GM18507 (cell line): ENCODE measurements at regions not wholly inside any gene's neighbourhood (a gene's known extent, or its start where the extent isn't known, plus 50 kb on each side); places are given as distances from the start of the nearest gene placed in this dataset.

ENCODE experiments used
- DNase-seq: peaks from one replicate; pipeline ENCODE4 v3.0.0; 2011; ENCODE audit warnings: low read depth; ENCODE audit not compliant: insufficient read length; ENCODE audit errors: extremely low spot score
- FAIRE-seq: peaks from 2 replicates; lab custom pipeline; 2011; peaks lifted over from hg19 to GRCh38; lab: Jason Lieb, UNC

DNA sequence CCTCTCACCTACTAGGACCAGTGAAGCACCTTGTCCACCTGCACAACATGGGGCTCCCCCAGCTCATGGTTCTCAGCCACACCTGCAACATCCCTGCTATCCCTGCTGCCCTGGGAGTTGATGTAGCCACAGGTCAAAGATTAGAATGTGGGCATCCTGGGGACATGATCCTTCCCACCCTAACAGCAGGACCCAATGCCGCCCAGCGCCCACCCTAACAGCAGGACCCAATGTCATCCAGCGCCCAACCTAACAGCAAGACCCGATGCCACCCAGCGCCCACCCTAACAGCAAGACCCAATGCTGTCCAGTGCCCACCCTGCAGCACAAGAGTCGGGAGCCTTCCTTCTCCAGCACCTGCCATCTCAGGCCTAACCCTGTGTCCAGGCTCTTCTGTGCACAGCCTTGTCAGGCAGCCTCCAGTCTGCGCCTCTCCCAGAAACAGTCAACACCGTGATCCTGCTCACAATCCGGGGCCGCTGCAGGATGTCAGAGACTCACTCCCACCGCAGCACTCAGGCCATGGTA is 237.3 kb upstream of the SALL3 start:
- FAIRE-seq (no peak), DNase-seq (no peak)

DNA sequence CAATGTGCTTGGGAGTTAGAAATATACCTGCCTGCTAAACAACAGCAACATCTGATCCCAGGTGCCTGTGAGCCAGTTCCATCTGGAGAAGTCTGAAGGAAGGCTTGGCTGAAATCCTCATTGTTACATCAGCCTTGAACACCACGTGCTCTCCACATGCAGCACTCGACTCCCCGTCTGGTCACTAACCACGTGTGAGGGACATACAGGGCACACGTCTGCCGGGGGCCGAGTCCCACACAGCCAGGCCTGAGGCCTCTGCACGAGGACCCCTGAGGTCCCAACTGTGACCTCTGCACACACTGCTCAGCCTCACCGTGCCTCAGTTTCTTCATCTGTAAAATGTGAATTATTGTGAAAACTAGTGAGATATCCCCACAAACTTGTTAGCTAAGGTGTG is 236.5 kb upstream of the SALL3 start:
- DNase-seq = no peak

DNA sequence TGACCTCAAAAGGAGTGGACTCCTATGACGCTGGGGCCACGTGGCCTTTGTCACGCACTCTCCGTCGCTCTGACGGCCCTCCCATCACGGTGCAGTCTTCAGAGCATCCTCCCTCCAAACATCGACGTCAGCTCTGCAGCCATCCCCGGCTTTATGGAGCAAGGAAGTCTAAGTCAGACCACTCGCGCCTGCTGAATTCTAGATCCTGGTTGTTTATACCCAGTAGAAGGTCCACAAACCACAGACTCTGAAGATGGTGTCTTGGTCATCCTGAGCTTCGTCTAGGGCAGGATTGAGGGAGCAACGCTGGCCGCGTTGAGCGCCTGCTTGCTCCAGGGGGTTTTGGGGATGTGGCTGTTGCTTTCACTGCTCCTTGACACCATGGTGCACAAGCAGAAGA is 228.0 kb upstream of the SALL3 start:
- DNase-seq (no peak), FAIRE-seq (no peak)

More for the DNA sequence above, 236.5 kb upstream of the SALL3 start:
- no peak for FAIRE-seq

DNA sequence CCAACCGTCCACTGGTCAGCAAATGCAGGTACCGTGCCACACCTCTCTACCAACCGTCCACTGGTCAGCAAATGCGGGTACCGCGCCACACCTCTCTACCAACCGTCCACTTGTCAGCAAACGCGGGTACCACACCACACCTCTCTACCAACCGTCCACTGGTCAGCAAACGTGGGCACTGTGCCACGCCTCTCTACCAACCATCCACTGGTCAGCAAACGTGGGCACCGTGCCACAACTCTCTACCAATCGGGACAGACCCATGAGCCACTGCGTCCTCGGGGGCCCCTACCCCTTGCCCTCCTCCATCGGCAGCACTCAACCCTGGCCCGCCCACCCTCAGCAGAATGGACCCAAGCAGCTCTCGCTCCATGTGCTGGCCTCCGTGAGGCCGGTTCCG is 226.4 kb upstream of the SALL3 start:
- DNase-seq (no peak), FAIRE-seq (no peak)

DNA sequence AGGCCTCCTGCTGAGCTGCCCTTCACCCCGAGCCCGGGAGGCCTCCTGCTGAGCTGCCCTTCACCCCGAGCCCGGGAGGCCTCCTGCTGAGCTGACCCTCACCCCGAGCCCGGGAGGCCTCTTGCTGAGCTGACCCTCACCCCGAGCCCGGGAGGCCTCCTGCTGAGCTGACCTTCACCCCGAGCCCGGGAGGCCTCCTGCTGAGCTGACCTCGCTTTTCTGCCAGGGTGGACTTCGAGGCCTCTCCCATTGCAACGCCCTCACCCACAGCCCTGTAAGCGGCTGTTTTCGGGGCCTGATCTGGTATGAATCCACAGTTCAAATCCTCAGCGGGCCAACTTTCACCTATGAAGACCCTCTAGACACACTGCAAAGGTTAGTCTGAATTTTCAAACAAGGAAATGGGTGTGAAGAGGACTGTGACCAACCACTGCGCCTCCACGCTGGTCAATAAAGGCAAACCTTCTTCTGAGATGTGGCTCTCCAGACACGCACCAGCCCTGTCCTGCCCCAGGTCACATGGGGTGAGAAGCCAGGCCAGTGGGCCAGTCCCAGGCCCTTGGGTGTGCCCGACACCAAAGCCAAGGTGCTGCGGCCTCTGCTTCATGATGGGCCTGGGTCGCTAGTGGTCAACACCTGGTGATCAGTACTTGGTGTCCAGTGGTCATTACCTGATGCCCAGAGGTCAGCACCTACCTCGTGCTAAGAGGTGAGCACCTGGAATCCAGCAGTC is 225.1 kb upstream of the SALL3 start:
- DNase-seq (no peak), FAIRE-seq (no peak)

DNA sequence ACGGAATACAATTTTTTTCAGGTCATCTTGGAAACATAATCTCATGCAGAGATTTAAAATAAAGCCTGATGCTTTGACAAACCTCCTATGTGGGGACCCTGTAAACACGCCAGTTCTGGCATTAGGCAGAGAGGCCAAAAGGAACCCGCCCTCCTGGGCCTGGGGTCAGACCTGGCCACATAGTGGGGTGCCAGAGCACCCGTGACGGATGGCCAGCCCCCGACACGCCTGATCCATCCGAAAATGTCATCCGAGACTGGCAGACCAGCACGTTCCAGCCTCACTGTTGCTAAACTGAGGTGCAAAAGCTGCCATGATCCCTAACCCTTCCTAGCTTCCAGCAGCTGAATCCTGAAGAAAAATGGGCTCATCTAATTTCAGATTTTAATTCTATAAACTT is 222.6 kb upstream of the SALL3 start:
- DNase-seq = no peak
- no peak for FAIRE-seq

DNA sequence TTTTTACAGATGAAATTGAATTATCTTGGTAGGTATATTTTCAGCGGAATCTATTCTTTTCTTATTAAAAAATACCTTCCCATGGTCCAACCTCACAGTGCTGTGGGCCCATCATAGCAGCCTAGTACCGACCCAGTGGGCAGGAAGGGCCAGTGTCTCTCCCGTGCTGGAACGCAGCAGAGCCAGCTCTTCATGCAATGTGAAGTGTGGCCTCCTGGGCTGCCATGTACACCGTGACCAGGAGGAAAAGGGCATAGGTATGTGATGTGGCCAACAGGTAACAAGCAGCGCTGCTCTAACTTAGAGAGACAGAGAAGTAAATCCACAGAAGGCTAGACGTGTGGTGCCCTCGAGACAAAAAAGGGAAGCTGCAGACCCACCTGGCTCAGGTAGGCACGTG is 221.1 kb upstream of the SALL3 start:
- FAIRE-seq = no peak
- DNase-seq = no peak

DNA sequence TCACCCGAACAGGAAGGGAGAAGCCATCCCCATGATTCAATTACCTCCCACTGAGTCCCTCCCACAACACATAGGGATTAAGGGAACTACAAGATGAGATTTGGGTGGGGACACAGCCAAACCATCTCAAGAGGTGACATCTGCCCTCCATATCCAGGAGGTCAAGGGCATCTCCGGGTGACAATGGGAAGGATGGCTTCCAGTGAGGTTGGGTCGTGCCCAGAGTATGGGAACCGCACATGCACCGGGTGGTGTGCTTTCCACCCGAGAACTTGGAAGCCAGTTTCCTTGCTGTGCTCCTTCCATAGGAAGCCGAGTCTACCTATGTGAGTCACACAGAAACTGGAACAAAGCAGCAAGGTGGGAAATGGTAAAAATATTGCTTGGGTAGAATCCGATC is 216.9 kb upstream of the SALL3 start:
- DNase-seq = no peak
- FAIRE-seq = no peak

DNA sequence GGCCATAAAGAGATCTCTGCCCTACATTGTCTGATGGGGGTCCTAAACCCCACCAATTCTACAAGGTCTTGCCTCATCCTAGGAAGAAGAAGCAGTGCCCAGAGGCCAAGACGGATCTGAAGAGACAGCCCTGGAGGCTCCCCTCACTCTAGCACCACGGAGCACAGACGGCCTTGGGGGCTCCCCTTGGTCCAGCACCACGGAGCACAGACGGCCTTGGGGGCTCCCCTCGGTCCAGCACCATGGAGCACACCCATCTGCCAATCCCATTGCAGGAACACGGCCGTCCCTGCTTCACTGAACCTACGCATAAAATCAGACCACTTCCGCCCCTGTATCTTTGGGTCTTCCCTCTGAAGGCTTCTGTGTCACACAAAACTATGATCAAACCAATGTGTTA is 215.1 kb upstream of the SALL3 start:
- FAIRE-seq (no peak), DNase-seq (no peak)

DNA sequence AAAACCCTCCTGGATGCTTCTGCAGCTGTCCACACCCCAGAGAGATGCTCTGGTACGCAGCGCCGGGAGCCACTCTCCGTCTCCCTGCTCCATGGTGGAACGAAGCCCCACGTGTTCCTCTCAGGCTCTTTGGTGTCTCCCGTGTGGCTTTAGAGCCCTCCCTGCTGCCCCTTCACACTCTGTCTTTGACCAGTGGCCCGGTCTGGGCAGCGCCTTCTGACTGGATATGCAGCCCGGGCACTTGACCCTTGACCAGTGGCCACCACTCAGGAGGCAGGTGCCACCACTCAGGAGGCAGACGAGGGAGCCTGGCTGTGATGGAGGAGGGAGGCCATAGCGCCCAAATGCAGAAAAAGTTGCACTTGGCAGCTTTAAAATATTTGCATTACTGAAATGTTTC is 214.5 kb upstream of the SALL3 start:
- no peak for FAIRE-seq
- no peak for DNase-seq

DNA sequence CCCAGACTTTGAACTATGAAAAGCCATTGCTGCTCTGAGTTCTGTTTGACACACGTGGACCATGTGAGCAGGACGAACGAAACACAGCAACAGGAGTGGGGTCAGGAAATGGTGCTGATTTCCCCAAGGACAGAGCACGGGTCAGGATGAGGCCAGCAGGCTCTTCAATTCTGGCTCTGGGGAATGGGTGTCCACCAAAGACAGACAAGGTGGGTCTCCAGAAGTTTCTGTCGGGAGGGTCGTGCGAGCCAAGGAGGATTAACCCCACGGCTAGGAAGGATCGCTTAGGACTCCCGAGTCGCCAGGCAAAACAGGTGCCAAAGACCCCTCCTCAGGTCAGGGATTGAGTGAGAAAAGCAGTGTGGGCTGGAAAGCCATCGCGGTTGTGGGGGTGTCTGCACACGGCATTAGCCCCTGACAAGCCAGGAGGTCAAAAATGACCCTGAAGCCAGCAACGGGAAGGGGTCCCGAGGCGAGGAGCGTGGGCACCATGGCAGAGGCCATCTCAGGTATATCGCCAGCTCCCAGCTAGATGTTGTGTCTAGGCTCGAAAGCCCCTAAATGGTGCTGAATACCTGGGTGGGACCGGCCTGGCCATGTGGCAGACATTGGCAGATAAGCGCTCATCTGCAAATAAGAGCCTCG is 213.9 kb upstream of the SALL3 start:
- FAIRE-seq = no peak
- DNase-seq = no peak

DNA sequence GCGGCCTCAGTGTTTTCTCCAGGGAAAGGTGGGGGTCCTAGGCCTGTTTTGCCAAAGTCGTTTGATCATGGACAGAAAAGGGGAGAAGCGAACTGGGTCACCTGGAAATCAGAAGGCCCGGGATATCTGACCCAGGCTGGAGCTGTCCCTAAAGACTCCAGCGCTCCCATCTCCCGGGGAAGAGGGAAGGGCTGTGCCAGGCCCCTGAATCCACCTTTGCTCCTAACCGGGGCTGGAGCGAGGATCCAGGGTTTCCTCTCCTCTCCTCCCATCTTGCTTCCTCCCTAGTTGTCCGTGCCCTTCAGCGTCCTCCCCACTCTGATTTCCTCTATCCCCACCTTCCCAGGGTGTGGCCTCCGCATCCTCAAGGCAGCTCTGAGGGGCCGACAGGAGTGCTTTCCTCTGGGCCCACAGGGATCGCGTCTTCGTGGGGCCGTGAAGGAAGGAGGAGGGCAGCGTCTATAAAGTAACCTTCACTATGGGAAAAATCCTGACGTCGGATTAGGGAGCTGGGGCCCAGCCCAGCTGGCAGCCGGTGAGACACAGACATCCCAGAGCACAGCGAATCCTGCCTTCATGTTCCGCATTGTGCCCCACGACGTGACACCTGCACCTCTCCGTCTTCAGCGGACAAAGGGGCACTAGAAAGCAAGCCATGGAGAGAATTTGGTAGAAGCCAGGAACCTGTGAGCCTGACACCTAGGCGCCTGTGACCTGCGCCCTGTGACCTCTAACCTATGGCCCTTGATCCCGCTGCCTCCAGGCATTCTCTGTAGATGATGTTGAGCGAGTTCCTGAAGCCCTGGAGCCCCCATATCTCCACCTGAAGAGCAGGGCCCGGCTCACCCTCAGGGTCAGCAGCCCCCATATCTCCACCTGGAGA is 212.7 kb upstream of the SALL3 start:
- no peak for FAIRE-seq
- no peak for DNase-seq

DNA sequence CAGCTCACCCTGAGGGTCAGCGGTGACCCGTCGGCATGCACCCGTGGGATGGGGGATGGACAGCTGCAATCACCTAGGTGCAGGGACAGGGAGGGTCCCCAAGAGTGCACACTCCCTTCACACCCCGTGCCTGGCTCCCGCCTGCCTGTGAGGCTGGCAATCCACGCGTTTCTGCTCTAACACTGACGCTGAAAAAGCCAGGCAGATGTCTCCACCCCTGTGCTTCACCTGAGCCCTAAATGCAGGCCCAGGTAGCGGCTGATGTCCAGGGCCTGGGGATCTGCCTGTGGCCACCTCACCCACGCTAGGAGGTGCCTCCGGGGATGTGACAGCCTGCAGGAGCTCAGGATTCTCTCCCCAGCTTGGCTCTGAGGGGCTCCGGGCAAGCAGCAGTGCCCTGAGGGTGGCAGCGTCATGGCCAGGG is 212.0 kb upstream of the SALL3 start:
- DNase-seq (no peak), FAIRE-seq (no peak)

DNA sequence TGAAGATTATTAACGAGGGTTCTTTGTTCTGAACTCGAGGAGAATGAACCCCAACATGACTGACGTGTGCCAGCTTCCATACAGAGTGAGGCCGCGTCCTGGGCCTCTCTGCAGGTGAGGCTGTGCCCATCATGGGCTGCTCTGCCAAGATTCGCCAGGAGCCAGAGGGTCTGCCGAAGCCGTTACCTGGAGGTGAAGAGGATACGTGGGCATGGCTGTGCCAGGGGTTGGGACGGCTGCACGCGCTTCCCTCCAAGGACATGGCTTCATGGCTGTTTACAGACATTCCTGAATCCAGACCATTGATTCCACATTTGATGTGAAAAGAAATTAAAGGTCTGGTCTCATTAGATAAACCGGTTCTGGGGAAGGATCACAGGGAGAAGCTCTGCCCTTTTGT is 211.4 kb upstream of the SALL3 start:
- FAIRE-seq = no peak
- no peak for DNase-seq

DNA sequence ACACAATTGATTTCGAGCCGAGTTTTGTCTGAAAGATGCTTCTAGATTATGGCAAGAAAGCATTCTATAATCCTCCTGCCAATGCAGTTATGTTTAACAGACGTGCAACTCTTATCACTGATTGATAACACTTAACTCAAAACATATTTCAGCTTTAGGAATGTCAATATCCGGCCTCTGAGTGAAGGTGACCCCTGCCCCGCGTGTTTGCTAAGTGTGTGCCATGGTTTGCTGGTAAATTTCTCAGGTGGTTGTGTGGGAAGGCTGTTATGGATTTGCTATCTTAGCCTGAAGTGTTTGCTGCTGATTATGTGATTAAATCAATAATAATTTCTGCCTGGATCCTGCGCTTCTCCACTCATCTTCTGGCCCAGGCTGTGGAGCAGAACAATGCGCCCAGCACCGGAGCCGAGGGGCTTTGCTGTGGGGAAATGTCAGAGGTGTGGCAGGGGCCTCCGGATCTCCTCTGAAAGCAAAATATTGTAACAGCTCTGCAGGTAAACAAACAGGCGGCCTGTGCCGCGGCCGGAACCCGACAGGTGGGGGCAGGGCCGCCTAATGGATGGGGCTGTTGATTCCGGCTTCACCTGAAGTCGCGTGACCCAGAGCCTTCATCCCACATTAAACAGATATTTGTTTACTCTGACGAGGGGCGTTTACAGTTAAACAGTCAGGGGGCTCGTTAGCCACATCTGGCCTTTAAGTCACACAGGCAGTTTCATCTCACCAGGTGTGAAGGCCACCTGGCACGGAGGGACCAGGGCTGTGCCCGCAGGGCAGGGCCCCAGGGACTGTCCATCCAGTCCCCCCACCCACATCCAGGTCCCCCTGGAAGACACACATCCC is 210.7 kb upstream of the SALL3 start:
- FAIRE-seq (no peak), DNase-seq (no peak)

DNA sequence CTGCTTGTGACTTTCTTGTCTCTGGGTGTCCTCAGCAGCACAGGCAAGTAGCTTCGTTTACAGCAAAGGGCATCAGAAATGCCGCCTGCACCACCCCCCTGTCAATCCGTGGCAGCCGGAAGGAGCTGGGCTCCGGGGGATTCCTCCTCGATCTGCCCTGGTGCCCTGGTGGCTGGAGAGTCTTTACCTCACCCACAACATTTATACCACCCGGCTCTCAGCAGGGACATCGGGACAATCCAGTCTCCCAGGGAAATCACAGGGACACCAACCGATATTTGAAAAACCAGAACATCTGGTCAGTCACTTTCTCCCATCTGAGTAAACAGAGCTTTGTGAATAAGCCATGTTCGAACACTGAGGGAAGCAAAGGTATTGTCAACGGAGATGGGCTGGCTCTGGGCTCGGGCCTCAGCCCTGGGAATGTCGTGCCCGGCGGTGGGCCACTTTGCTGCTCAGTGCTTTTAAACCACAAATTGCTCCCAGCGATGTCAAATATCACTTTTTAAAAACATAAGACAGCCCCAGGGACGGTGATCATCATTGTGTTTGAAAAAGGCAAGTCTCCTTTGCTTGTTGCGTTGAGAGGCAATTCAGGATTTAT is 210.0 kb upstream of the SALL3 start:
- FAIRE-seq = no peak
- no peak for DNase-seq

DNA sequence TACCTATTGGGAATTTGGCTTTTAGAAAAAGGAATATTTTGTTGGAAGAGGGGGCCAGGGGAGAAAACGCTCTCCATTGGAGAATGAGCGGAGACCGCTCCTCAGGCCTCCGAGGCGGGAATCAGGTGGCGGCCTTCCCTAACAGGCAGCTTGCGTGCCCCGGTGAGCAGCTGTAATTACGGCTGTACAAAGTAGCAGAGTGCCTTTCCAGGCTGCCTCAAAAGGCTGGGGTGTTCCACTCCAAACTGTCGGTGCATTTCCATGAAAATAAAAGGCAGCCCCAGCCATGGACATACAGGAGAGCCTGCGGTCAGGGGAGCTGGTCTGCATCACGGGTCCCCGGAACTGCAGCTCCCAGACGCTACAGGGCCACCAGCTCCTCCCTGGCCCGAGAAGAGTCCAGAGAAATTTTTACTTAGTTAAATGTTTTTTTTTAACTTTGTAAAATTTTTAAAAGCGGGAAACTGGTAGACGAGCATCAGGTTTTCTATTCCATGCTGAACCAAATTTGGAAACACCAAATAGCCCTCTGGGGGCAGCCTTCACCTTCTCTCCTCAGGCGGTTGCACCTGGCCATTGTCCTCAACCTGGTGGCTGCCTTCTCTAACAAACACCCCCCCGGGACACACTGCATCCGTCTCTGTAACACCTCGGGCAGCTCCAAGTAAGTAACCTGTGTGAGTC is 209.3 kb upstream of the SALL3 start:
- DNase-seq = no peak
- no peak for FAIRE-seq

DNA sequence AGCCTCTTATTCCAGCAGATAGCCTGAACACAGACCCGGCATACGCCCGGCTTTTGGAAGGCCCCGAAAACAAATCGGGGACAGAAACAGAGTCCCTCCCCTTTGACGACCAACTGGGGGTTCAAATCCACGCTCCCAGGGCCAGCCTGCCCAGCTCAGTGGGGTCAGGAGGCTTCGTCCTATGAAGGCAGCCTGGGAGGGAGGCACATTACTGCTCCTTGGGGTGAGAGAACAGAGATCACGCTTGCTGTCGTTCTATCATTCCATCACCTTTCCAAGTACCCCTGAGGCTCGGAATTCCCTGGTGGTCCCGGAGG is 208.8 kb upstream of the SALL3 start:
- no peak for DNase-seq
- no peak for FAIRE-seq
